Progenitor cell of endocrine pancreas (in vitro differentiated cells): ENCODE measurements at regions not wholly inside any gene's neighbourhood (a gene's known extent, or its start where the extent isn't known, plus 50 kb on each side); places are given as distances from the start of the nearest gene placed in this dataset.

Source experiments
- DNase-seq: peaks from one replicate; pipeline ENCODE4 v3.0.0; 2021; ENCODE audit warnings: low spot score; ENCODE audit not compliant: unreplicated experiment
- H3K27ac Mint-ChIP-seq: 2 replicates; pipeline ENCODE4 v1.8.0; 2021; ENCODE audit warnings: mild to moderate bottlenecking, moderate library complexity, mixed read lengths
- H3K27me3 Mint-ChIP-seq: 2 replicates; pipeline ENCODE4 v1.8.0; 2021; ENCODE audit warnings: mixed read lengths
- H3K36me3 Mint-ChIP-seq: 2 replicates; pipeline ENCODE4 v1.8.0; 2022; ENCODE audit warnings: mixed read lengths; ENCODE audit not compliant: insufficient read depth
- H3K4me1 Mint-ChIP-seq: 2 replicates; pipeline ENCODE4 v1.8.0; 2021; ENCODE audit warnings: low read depth, mixed read lengths
- H3K4me3 Mint-ChIP-seq: 2 replicates; pipeline ENCODE4 v1.8.0; 2021; ENCODE audit warnings: low read depth, mild to moderate bottlenecking, moderate library complexity, mixed read lengths
- H3K9me3 Mint-ChIP-seq: 2 replicates; pipeline ENCODE4 v1.8.0; 2021; ENCODE audit warnings: low read depth, mixed read lengths
- CTCF ChIP-seq: fragments of 200-600 bp; sonication (generic); IDR thresholded peaks from one replicate; pipeline ENCODE4 v1.5.0; 2021; ENCODE audit warnings: antibody characterized with exemption, mild to moderate bottlenecking; ENCODE audit not compliant: unreplicated experiment

GRCh38 chr12:41919048-41919447, 225.6 kb downstream of the GXYLT1 start:
- Mint-ChIP-seq H3K4me1 (peaks cover 5% of the 10 kb centered on the region), H3K27me3 (peaks cover 3% of the 10 kb centered on the region), H3K36me3 (no peaks in the 10 kb centered on the region), H3K27ac (no peak overlapping the region), H3K4me3 (no peak overlapping the region), H3K9me3 (no peaks in the 10 kb centered on the region)
- no peak for TF ChIP-seq CTCF
- no peak for DNase-seq

GRCh38 chr12:41917938-41918341, 226.7 kb downstream of the GXYLT1 start:
- Mint-ChIP-seq H3K4me3 (no peak overlapping the region), H3K4me1 (peaks cover 5% of the 10 kb centered on the region), H3K27ac (peak overlapping the region; percentile 1), H3K9me3 (no peaks in the 10 kb centered on the region), H3K36me3 (no peaks in the 10 kb centered on the region), H3K27me3 (peaks cover 3% of the 10 kb centered on the region)
- no peak for TF ChIP-seq CTCF
- DNase-seq: no peak

- Mint-ChIP-seq H3K27me3 (peaks cover 3% of the 10 kb centered on the region), H3K9me3 (no peaks in the 10 kb centered on the region), H3K4me1 (peaks cover 5% of the 10 kb centered on the region), H3K36me3 (no peaks in the 10 kb centered on the region), H3K27ac (no peak overlapping the region), H3K4me3 (no peak overlapping the region)
- DNase-seq: no peak
- TF ChIP-seq CTCF: no peak
Observed at GRCh38 chr12:41917181-41917580, 227.5 kb downstream of the GXYLT1 start.

DNA sequence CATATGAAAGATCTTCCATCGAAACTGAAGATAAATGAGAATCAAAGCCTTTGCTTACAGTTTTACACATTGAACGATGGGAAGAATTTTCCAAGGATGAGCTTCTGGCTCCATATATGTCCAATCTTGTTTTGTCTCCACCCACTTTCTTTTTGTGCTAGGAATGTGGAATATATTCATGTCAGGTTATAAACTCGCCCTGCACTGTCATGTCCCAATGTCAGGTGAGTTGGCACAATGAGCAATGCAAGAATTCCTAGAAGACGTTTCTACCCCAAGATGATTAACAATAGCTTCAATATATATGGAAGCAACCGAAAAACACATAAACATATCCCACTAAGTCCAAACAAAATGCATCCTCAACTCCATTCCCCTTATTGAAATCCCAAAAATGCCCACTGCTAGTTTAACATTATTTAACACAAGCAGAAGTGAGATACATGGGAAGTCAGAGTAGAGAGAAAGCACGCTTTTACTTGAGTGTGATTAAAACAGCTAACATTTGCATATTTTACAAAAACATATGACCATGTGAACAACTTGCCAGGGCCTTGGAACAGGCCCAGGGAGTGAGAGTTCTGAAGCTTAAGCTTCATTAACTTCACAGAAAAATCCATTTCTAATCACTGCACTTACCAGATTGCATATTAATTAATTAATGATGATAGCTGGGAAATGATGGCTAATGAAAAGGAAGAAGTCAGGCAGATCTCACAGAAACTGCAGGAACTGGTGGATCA, 233.9 kb downstream of the GXYLT1 start:
- no peak overlapping the region for H3K27ac Mint-ChIP-seq
- no peak overlapping the region for H3K4me3 Mint-ChIP-seq
- no peaks in the 10 kb centered on the region for H3K27me3 Mint-ChIP-seq
- no peak for DNase-seq
- H3K4me1 Mint-ChIP-seq: no peaks in the 10 kb centered on the region
- TF ChIP-seq CTCF: no peak
- no peaks in the 10 kb centered on the region for H3K9me3 Mint-ChIP-seq
- H3K36me3 Mint-ChIP-seq: no peaks in the 10 kb centered on the region

- Mint-ChIP-seq H3K36me3 (no peaks in the 10 kb centered on the region), H3K4me1 (no peaks in the 10 kb centered on the region), H3K27ac (peak overlapping the region; percentile 40), H3K9me3 (no peaks in the 10 kb centered on the region), H3K4me3 (no peak overlapping the region), H3K27me3 (no peaks in the 10 kb centered on the region)
- TF ChIP-seq CTCF: no peak
- DNase-seq: no peak
Observed at GRCh38 chr12:41908206-41908605, 236.5 kb downstream of the GXYLT1 start.
